HG02678 (cell line): ENCODE measurements at regions not wholly inside any gene's neighbourhood (a gene's known extent, or its start where the extent isn't known, plus 50 kb on each side); places are given as distances from the start of the nearest gene placed in this dataset.
A peak's percentile ranks its signal among the peaks of the same experiment; 100 is the strongest.
"Not testable (repeated sequence)": the region's sequence is repeated elsewhere in the genome, so short reads cannot be mapped to it uniquely, and the experiment has no call there.

Experiments
- ATAC-seq: cut with Tn5 transposase; IDR thresholded peaks from one replicate; pipeline ENCODE4 v1.9.1; 2021; ENCODE audit warnings: mild to moderate bottlenecking, moderate library complexity; ENCODE audit not compliant: unreplicated experiment

DNA sequence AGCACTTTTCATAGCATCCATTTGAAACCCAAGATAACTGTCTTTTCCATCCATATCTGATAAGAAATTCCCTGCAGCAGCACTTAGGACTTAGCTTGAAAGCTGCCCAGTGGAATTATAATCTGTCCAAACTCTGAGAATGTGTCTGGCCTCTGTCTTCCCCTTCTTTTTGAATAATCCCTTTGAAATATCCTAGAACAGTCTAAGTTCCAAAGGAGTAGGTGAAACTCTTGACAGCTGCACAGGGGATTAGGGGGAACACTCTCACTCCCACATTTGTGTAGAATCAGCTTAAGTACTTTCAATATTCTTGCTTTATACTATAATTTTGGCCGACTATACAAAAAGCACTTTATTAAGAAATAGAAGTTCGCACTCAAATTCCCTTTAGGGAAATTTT, 157.7 kb downstream of the PAPSS1 start:
- no peak for ATAC-seq

- no peak for ATAC-seq
Measured at GRCh38 chr4:107561481-107561880, 158.6 kb downstream of the PAPSS1 start.

DNA sequence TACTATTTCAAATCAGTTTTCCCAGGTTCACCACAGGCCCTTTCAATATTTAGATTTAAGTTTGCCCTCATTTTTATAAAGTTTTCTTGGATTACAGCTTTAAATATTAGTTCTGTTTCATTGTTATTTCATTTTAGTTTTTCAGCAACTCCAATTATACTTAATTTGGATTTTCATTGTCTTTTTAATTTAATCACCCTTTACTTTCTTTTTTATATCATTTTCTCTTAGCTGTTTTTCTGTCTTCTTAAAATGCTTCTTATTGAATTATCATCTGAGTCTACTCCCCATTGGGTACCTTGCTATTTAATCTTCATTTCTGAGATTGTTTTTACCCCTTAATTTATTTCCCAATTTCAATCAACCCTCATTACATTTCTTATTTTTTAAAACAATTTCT, 160.4 kb downstream of the PAPSS1 start:
- no peak for ATAC-seq

DNA sequence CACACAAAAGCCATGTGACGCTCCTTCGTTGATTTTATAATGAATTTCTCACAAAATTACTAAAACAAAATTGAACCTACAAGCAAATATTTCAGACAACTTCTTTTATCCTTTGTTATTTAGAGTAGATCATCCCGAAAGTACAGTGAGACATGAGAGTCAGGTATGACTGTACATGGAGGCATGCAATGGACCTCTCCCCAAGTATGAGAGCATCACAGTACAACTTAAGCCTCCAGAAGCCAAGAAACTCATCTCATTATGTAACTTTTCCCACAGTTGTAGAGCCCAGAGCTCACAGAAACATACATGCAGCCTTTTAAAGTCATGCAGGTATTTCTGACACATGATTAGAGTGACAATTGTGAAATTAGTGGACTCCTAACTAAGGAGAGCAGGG, 167.7 kb downstream of the PAPSS1 start:
- ATAC-seq, result no peak

GRCh38 chr4:107548211-107548905, 171.7 kb downstream of the PAPSS1 start:
- no peak for ATAC-seq

GRCh38 chr4:107546638-107547037, 173.4 kb downstream of the PAPSS1 start:
- ATAC-seq, result no peak

- ATAC-seq, result no peak
Measured at GRCh38 chr4:107541511-107541910, 178.5 kb downstream of the PAPSS1 start.

DNA sequence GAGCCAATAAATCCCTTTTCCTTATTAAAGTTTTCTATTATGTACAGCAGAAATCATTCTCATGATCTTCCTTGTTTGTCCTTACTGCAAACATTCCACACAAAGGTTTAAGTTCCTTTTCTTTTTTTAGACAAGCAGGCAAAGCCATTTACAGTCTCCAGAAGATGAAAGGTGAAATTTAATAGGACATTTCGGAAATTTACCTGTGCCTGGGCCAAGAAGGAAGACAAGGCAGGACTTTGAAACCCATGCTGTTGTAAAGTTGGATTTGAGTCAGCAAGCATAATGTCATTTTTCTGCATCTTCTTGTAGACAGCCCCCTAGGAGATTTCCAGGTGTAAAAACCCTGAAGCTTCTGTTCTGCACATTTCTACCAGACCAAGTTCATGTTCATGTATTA, 188.1 kb downstream of the PAPSS1 start:
- no peak for ATAC-seq

GRCh38 chr4:107520368-107520767, 199.7 kb downstream of the PAPSS1 start:
- ATAC-seq, result no peak

- ATAC-seq, result no peak
Measured at GRCh38 chr4:107519053-107519452, 201.0 kb downstream of the PAPSS1 start.

DNA sequence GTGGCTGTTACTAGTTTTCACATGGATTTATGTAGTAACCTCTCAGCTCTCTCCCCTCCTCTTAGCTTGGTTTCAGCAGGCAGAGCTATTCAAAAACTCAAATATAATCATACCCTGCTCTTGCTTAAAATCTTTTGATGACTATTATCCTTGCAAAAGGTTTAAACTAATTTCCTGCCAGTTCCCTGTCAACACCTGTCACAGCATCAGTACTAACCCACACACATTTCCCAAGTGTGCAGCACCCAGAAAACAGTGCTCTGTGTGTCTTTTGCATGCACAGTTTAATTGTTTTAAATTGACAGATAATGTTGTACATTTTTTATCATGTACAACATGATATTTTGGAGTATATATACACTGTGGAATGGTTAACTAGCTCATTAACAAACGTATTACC, 202.0 kb downstream of the PAPSS1 start:
- no peak for ATAC-seq

DNA sequence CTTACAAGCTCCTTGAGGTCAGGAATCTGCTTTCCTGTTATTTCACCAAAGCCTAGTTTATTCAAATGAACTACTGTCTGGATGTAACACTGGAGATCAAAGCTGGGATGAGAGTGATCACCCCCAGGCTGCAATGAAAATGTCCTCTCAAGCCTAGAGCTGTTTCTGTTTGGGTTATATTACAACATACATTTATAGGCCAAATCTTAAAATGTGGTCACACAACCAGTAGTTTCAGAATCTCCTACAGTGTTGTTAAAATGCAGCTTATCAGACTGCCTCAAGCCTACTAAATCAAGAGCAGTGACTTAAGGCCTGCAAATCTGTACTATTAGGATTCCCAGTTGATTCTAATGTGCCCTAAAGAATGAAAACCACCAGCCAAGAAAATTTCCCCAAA, 207.5 kb downstream of the PAPSS1 start:
- ATAC-seq, result no peak

- ATAC-seq, result no peak
Measured at GRCh38 chr4:107509615-107510014, 210.4 kb downstream of the PAPSS1 start.

GRCh38 chr4:107500551-107500950, 219.5 kb downstream of the PAPSS1 start:
- ATAC-seq, result no peak

DNA sequence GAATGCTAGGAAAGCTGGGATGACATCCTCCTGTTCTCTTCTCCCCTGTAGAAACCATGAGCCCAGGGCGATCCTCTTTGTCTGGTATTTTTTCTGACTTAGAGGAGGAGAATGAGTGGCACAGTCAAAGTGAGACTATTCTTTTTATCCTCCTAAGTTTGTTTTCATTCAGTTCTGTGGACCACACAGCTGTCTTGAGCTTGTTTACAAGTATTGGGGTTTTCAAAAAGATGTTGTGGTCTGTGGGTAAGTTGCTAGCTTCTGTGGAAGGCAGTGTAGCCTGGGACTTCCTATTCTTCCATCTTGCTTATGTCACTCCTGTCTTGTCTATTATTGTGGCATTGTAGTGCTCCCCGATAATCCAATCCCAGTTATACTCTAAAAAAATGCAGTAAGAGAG, 223.0 kb downstream of the PAPSS1 start:
- ATAC-seq, result peak; percentile 56

DNA sequence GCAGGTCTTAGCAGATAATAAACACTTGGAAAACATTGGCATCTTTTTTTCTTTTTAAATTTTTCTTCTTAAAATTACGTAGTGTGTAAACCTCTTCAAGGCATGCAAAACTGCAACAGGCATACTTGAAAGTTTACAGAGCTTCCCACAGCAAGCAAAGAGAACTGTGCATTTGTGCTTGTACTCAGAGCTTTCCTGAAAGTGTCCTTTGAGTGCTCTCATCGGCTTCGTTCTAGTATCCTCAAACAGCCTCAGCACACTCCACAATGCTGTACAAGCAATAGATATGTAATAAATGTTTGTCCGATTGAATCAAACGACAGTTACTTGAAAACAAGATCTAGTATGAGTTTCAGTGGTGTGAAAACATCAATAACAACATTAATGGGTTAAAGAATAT, 227.5 kb downstream of the PAPSS1 start:
- ATAC-seq, result no peak

DNA sequence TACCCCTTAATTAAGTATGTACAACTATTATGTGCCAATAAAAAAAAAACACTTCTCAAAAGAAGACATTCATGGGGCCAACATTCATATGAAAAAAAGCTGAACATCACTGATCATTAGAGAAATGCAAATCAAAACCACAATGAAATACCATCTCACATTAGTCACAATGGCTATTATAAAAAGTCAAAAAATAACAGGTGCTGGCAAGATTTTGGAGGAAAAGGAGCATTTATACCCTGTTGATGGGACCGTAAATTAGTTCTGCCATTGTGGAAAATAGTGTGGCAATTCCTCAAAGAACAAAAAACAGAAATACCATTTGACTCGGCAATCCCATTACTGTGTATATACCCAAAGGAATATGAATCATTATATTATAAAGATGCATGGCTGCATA, 229.9 kb downstream of the PAPSS1 start:
- no peak for ATAC-seq

DNA sequence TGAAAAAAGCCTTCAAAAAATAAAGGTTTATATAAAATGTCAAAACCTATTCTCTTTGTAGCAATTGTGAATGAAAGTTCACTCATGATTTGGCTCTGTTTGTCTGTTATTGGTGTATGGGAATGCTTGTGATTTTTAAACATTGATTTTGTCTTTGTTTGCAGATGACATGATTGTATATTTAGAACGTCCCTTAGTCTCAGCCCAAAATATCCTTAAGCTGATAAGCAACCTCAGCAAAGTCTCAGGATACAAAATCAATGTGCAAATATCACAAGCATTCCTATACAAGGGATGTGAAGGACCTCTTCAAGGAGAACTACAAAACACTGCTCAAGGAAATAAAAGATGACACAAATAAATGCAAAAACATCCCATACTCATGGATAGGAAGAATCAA, 236.4 kb downstream of the PAPSS1 start:
- not testable (repeated sequence) for ATAC-seq

- ATAC-seq, result no peak
Measured at GRCh38 chr4:107482546-107482945, 237.5 kb downstream of the PAPSS1 start.

DNA sequence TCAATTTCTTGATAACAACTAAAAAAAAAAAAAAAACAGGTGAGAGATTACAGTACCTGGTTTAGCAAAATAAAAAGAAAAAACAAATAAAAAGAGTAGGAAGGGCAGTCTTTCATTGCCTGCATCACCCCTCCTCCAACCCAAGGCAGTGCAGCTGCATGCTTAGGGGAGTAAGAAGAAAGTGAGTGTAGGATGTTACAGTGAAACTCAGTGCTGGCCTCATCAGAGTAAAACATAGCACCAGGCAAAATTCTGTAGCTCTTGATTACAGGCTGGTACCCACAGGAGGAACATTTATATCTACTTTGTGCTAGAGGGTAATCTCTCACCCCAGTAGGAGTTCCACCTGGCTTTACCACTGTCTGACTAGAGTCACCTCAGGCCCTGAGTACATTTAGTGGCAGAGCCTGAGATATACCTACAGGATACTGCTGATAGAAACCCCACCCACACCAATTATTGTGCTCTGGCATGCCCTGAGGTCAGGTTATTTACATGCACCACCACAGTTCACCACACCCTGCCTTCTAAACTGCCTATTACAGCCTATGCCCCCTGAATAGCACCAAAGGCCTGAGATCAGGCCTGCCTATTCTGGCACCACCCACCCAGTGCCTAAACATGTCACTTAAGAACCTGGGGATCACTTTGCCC, 241.6 kb downstream of the PAPSS1 start:
- ATAC-seq, result no peak

GRCh38 chr4:107473126-107473525, 246.9 kb downstream of the PAPSS1 start:
- no peak for ATAC-seq

- no peak for ATAC-seq
Measured at GRCh38 chr4:107472265-107472948, 247.6 kb downstream of the PAPSS1 start.
